Esophagus muscularis mucosa (tissue), 4 donors: ENCODE measurements at regions not wholly inside any gene's neighbourhood (a gene's known extent, or its start where the extent isn't known, plus 50 kb on each side); places are given as distances from the start of the nearest gene placed in this dataset.

Source experiments
- DNase-seq: peaks from one replicate; pipeline ENCODE4 v3.0.0-alpha.2; 2017; ENCODE audit errors: extremely low spot score
- H3K27ac ChIP-seq, 4 donors: fragments of 200-600 bp; sonication (generic); replicated peaks in 1 of 4; 1 replicate in 3 of 4; 2 replicates in 1 of 4; pipeline ENCODE4 v1.5.1; 2016 to 2019; ENCODE audit warnings: mild to moderate bottlenecking in 1 of 4
- H3K27me3 ChIP-seq, 4 donors: fragments of 200-600 bp; sonication (generic); one replicate each; pipeline versions ENCODE4 v1.5.1 to v1.6.0; 2016 to 2019
- H3K36me3 ChIP-seq, 4 donors: fragments of 200-600 bp; sonication (generic); one replicate each; pipeline ENCODE4 v1.5.1; 2016 to 2019
- H3K4me1 ChIP-seq, 4 donors: fragments of 200-600 bp; sonication (generic); one replicate each; pipeline ENCODE4 v1.5.1; 2016 to 2019
- H3K4me3 ChIP-seq, 4 donors: fragments of 200-600 bp; sonication (generic); 1 replicate in 2 of 4; 2 replicates in 2 of 4; pipeline ENCODE4 v1.5.1; 2016 to 2019; ENCODE audit warnings: mild to moderate bottlenecking in 4 of 4, moderate library complexity in 1 of 4
- H3K9me3 ChIP-seq, 4 donors: fragments of 200-600 bp; sonication (generic); 1 replicate in 3 of 4; 2 replicates in 1 of 4; pipeline ENCODE4 v1.5.1; 2016 to 2019
- CTCF ChIP-seq, 3 experiments: fragments of 200-600 bp in 2 of 3; fragments of 450-650 bp in 1 of 3; sonication (generic) in 2 of 3; IDR thresholded peaks; one replicate each; pipeline ENCODE4 v1.5.1; 2017 to 2019; ENCODE audit warnings: antibody characterized with exemption in 3 of 3, mild to moderate bottlenecking in 2 of 3, moderate library complexity in 1 of 3
- EP300 ChIP-seq: sonication (generic); formaldehyde crosslinking; IDR thresholded peaks from one replicate; pipeline ENCODE4 v1.6.1; 2017; ENCODE audit warnings: antibody characterized with exemption
- POLR2A ChIP-seq: fragments of 450-650 bp; IDR thresholded peaks from one replicate; pipeline ENCODE4 v1.6.1; 2017; ENCODE audit warnings: antibody characterized with exemption, moderate library complexity, mild to moderate bottlenecking, low read depth
- POLR2AphosphoS5 ChIP-seq, 2 donors: sonication (generic); formaldehyde crosslinking; IDR thresholded peaks; one replicate each; pipeline ENCODE4 v1.6.1; 2017; ENCODE audit warnings: antibody characterized with exemption in 2 of 2
- WGBS: methylation state at CpG from one replicate; pipeline ENCODE4 v1.1.5; 2018; 5-methylcytosine and 5-hydroxymethylcytosine counted together
- intact Hi-C: fragments of 100-400 bp; cut with DNase I; formaldehyde crosslinking; loops from one replicate; pipeline ENCODE4 v1.15.1; 2023

GRCh38 chr5:67377631-67378030 lies 181.0 kb upstream of the CD180 start:
- intact Hi-C loops, result no loop called here
- Histone ChIP-seq H3K9me3 (no peaks in the 10 kb centered on the region), H3K36me3 (no peaks in the 10 kb centered on the region), H3K27ac (no peak overlapping the region), H3K27me3 (no peaks in the 10 kb centered on the region), H3K4me1 (no peaks in the 10 kb centered on the region), H3K4me3 (no peak overlapping the region)
- WGBS, result 77% methylated on average over 4 of the region's 4 CpGs
- TF ChIP-seq POLR2AphosphoS5 (IDR thresholded peaks at IDR 0.05), result no peak
- TF ChIP-seq POLR2A, result no peak
- TF ChIP-seq CTCF (IDR thresholded peaks at IDR 0.05), result no peak
- no peak for TF ChIP-seq EP300
- no peak for DNase-seq

- no peaks in the 10 kb centered on the region for H3K4me1 ChIP-seq
- H3K4me3 ChIP-seq, result no peak overlapping the region
- WGBS, result 88% methylated on average over 2 of the region's 2 CpGs
- no peak for DNase-seq
- no peak overlapping the region for H3K27ac ChIP-seq
- no peaks in the 10 kb centered on the region for H3K9me3 ChIP-seq
- no peaks in the 10 kb centered on the region for H3K27me3 ChIP-seq
- TF ChIP-seq EP300 (no peak), POLR2A (no peak), CTCF (IDR thresholded peaks at IDR 0.05) (no peak), POLR2AphosphoS5 (IDR thresholded peaks at IDR 0.05) (no peak)
- intact Hi-C loops, result no loop called here
- H3K36me3 ChIP-seq, result no peaks in the 10 kb centered on the region
Observed at GRCh38 chr5:67375606-67376005, 179.0 kb upstream of the CD180 start.

- TF ChIP-seq CTCF (IDR thresholded peaks at IDR 0.05) (no peak), POLR2A (no peak), EP300 (no peak), POLR2AphosphoS5 (IDR thresholded peaks at IDR 0.05) (no peak)
- no peaks in the 10 kb centered on the region for H3K36me3 ChIP-seq
- intact Hi-C loops, result no loop called here
- no peaks in the 10 kb centered on the region for H3K4me1 ChIP-seq
- H3K27me3 ChIP-seq, result no peaks in the 10 kb centered on the region
- DNase-seq, result no peak
- H3K4me3 ChIP-seq, result no peak overlapping the region
- no peaks in the 10 kb centered on the region for H3K9me3 ChIP-seq
- no peak overlapping the region for H3K27ac ChIP-seq
- 78% methylated on average over 2 of the region's 2 CpGs for WGBS
Observed at GRCh38 chr5:67374378-67374777, 177.8 kb upstream of the CD180 start.

GRCh38 chr5:67373518-67373917 lies 176.9 kb upstream of the CD180 start:
- H3K4me1 ChIP-seq, result no peaks in the 10 kb centered on the region
- intact Hi-C loops, result no loop called here
- H3K36me3 ChIP-seq, result no peaks in the 10 kb centered on the region
- TF ChIP-seq EP300 (no peak), CTCF (IDR thresholded peaks at IDR 0.05) (no peak), POLR2AphosphoS5 (IDR thresholded peaks at IDR 0.05) (no peak), POLR2A (no peak)
- DNase-seq, result no peak
- no peak overlapping the region for H3K27ac ChIP-seq
- 82% methylated on average over 1 of the region's 1 CpG for WGBS
- H3K9me3 ChIP-seq, result no peaks in the 10 kb centered on the region
- no peaks in the 10 kb centered on the region for H3K27me3 ChIP-seq
- no peak overlapping the region for H3K4me3 ChIP-seq

GRCh38 chr5:67372887-67373286 lies 176.3 kb upstream of the CD180 start:
- 87% methylated on average over 1 of the region's 1 CpG for WGBS
- Histone ChIP-seq H3K9me3 (no peaks in the 10 kb centered on the region), H3K36me3 (no peaks in the 10 kb centered on the region), H3K4me1 (no peaks in the 10 kb centered on the region), H3K4me3 (no peak overlapping the region), H3K27ac (no peak overlapping the region), H3K27me3 (no peaks in the 10 kb centered on the region)
- DNase-seq, result no peak
- TF ChIP-seq CTCF (IDR thresholded peaks at IDR 0.05) (no peak), POLR2A (no peak), EP300 (no peak), POLR2AphosphoS5 (IDR thresholded peaks at IDR 0.05) (no peak)
- intact Hi-C loops, result no loop called here
